ENCODE measurements at regions not wholly inside any gene's neighbourhood (a gene's known extent, or its start where the extent isn't known, plus 50 kb on each side); places are given as distances from the start of the nearest gene placed in this dataset.

DNA sequence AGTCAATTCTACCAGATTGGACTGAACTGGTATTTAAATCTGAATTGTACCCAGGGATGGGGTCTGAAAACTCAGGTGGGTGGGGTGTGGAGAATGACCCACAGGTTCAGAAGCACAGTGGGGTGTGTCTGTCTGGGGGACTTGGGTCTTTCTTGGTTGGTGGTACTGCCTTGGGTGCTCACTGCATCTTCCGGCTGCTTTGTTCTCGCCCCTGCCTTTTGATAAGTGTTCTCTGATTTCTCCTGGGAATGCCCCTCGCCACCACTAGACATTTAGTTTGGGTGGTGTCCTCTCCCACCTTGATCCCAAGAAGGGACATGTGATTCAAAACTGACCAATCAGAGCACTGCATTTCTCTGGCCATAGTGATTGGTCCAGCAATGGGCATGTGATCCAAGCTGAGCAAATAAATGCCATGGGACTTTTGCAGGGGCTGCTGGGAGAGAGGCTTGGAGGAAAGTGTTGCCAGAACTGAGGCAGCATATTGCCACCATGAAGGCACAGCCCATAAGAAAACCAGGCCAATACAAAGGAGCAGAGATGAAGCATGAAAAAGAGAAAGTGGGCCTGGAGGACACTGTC lies 270.5 kb downstream of the NPHP4 start:
- TF ChIP-seq, protein P1, sequence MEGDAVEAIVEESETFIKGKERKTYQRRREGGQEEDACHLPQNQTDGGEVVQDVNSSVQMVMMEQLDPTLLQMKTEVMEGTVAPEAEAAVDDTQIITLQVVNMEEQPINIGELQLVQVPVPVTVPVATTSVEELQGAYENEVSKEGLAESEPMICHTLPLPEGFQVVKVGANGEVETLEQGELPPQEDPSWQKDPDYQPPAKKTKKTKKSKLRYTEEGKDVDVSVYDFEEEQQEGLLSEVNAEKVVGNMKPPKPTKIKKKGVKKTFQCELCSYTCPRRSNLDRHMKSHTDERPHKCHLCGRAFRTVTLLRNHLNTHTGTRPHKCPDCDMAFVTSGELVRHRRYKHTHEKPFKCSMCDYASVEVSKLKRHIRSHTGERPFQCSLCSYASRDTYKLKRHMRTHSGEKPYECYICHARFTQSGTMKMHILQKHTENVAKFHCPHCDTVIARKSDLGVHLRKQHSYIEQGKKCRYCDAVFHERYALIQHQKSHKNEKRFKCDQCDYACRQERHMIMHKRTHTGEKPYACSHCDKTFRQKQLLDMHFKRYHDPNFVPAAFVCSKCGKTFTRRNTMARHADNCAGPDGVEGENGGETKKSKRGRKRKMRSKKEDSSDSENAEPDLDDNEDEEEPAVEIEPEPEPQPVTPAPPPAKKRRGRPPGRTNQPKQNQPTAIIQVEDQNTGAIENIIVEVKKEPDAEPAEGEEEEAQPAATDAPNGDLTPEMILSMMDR (conservative IDR thresholded peaks at IDR 0.05 in 1 of 2, IDR thresholded peaks at IDR 0.05 in 1 of 2; ENCODE audit: low read depth in 1 of 2, low read length in 2 of 2), result no peak
- TF ChIP-seq EZH2 (IDR thresholded peaks at IDR 0.05; ENCODE audit: low read length, missing control alignments), result no peak

Measured in fibroblast of lung (primary cell).